ENCODE measurements at regions not wholly inside any gene's neighbourhood (a gene's known extent, or its start where the extent isn't known, plus 50 kb on each side); places are given as distances from the start of the nearest gene placed in this dataset.
"Not testable (repeated sequence)": the region's sequence is repeated elsewhere in the genome, so short reads cannot be mapped to it uniquely, and the experiment has no call there.

DNA sequence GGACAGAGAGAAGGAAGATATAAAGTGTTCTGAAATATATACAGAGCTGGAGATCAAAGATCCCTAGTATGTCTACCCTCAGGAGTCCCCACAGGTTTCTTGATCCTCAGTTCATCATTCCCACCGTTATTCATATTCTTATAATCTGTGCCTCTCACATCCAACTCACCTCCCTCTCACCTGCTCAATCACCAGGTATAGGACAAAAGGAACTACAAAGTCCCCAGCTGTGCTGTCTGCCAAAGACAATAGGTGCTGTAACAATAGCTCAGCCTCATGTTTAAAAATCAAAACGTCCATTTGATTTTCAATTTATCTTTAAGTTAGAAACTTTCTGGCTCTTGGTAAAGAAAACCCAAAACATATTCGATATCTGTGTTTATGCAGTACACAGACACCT, 121.1 kb upstream of the PKN2 start:
- H3K27ac ChIP-seq (ENCODE audit: low read depth, low read length): no peak overlapping the region
- H3K4me1 ChIP-seq (ENCODE audit: control insufficient read depth in 5 of 5, insufficient read depth in 5 of 5, low read length in 5 of 5): peaks cover 0 to 12% (median 4%) of the 10 kb centered on the region in 5 donors
- no peak overlapping the region for H3K4me3 ChIP-seq (ENCODE audit: low read depth in 1 of 5, low read length in 5 of 5)
- no peak overlapping the region for H3K9ac ChIP-seq (ENCODE audit: low read length in 5 of 5)
- no peaks in the 10 kb centered on the region for H3K36me3 ChIP-seq (ENCODE audit: control insufficient read depth in 5 of 5, insufficient read depth in 5 of 5, low read length in 5 of 5)
- no peaks in the 10 kb centered on the region for H3K9me3 ChIP-seq (ENCODE audit: control insufficient read depth in 5 of 5, low read length in 5 of 5)
- no peaks in the 10 kb centered on the region for H3K27me3 ChIP-seq (ENCODE audit: control insufficient read depth in 5 of 5, insufficient read depth in 4 of 5, low read length in 5 of 5)

DNA sequence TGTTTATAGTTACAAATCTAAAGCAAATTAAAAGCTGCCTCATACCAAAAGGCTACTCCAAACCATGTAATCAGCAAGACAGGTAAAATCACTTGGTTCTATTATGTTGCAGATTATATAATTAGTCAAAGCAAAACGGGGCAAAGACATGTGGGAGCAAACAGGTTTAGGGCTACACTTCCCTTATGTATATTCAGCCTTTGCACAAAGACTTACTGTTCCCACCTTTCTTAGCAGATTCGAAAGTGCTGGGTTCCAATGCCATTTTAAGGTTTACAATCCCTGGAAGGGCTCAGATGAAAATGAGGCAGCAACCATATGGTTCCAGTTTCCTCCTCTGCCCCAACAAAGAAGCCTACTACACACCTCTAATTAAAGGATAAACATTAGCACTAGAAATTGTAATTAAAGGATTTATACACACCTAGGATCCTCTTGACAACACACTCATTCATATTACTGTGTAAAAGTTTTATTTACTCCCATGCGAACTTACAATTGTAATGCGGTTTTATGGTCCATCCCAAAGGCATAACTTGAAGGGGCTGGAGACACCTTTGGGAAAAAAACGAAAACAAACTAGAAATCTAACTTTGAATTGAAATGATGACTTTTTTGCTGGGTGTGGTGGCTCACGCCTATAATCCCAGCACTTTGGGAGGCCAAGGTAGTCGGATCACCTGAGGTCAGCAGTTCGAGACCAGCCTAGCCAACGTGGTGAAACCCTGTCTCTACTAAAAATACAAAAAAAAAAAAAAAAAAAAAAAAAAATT, 117.3 kb upstream of the PKN2 start:
- Histone ChIP-seq H3K4me3 (ENCODE audit: low read depth in 1 of 5, low read length in 5 of 5) (no peak overlapping the region), H3K4me1 (ENCODE audit: control insufficient read depth in 5 of 5, insufficient read depth in 5 of 5, low read length in 5 of 5) (peaks cover 0 to 24% (median 7%) of the 10 kb centered on the region in 5 donors), H3K27ac (ENCODE audit: low read depth, low read length) (no peak overlapping the region), H3K9ac (ENCODE audit: low read length in 5 of 5) (no peak overlapping the region), H3K27me3 (ENCODE audit: control insufficient read depth in 5 of 5, insufficient read depth in 4 of 5, low read length in 5 of 5) (no peaks in the 10 kb centered on the region), H3K36me3 (ENCODE audit: control insufficient read depth in 5 of 5, insufficient read depth in 5 of 5, low read length in 5 of 5) (no peaks in the 10 kb centered on the region), H3K9me3 (ENCODE audit: control insufficient read depth in 5 of 5, low read length in 5 of 5) (no peaks in the 10 kb centered on the region)

GRCh38 chr1:88571506-88571905, 112.6 kb upstream of the PKN2 start:
- Histone ChIP-seq H3K9me3 (ENCODE audit: control insufficient read depth in 5 of 5, low read length in 5 of 5) (no peaks in the 10 kb centered on the region), H3K36me3 (ENCODE audit: control insufficient read depth in 5 of 5, insufficient read depth in 5 of 5, low read length in 5 of 5) (no peaks in the 10 kb centered on the region), H3K27ac (ENCODE audit: low read depth, low read length) (peak overlapping the region; percentile 91), H3K27me3 (ENCODE audit: control insufficient read depth in 5 of 5, insufficient read depth in 4 of 5, low read length in 5 of 5) (no peaks in the 10 kb centered on the region), H3K4me3 (ENCODE audit: low read depth in 1 of 5, low read length in 5 of 5) (no peak overlapping the region), H3K4me1 (ENCODE audit: control insufficient read depth in 5 of 5, insufficient read depth in 5 of 5, low read length in 5 of 5) (peaks cover 0 to 25% (median 12%) of the 10 kb centered on the region in 5 donors), H3K9ac (ENCODE audit: low read length in 5 of 5) (peak overlapping the region in 1 of 5 donors; percentile 62)

- H3K4me3 ChIP-seq (ENCODE audit: low read depth in 1 of 5, low read length in 5 of 5): no peak overlapping the region
Observed at GRCh38 chr1:88579598-88579997, 104.5 kb upstream of the PKN2 start.

GRCh38 chr1:88581703-88582102, 102.4 kb upstream of the PKN2 start:
- no peak overlapping the region for H3K4me3 ChIP-seq (ENCODE audit: low read depth in 1 of 5, low read length in 5 of 5)
- H3K4me1 ChIP-seq (ENCODE audit: control insufficient read depth in 5 of 5, insufficient read depth in 5 of 5, low read length in 5 of 5): no peaks in the 10 kb centered on the region
- no peak overlapping the region for H3K9ac ChIP-seq (ENCODE audit: low read length in 5 of 5)
- H3K36me3 ChIP-seq (ENCODE audit: control insufficient read depth in 5 of 5, insufficient read depth in 5 of 5, low read length in 5 of 5): no peaks in the 10 kb centered on the region
- H3K27me3 ChIP-seq (ENCODE audit: control insufficient read depth in 5 of 5, insufficient read depth in 4 of 5, low read length in 5 of 5): no peaks in the 10 kb centered on the region
- no peaks in the 10 kb centered on the region for H3K9me3 ChIP-seq (ENCODE audit: control insufficient read depth in 5 of 5, low read length in 5 of 5)
- no peak overlapping the region for H3K27ac ChIP-seq (ENCODE audit: low read depth, low read length)

More at GRCh38 chr1:88579598-88579997, 104.5 kb upstream of the PKN2 start:
- Histone ChIP-seq H3K9ac (ENCODE audit: low read length in 5 of 5) (no peak overlapping the region), H3K4me1 (ENCODE audit: control insufficient read depth in 5 of 5, insufficient read depth in 5 of 5, low read length in 5 of 5) (no peaks in the 10 kb centered on the region), H3K9me3 (ENCODE audit: control insufficient read depth in 5 of 5, low read length in 5 of 5) (no peaks in the 10 kb centered on the region), H3K36me3 (ENCODE audit: control insufficient read depth in 5 of 5, insufficient read depth in 5 of 5, low read length in 5 of 5) (no peaks in the 10 kb centered on the region), H3K27me3 (ENCODE audit: control insufficient read depth in 5 of 5, insufficient read depth in 4 of 5, low read length in 5 of 5) (no peaks in the 10 kb centered on the region), H3K27ac (ENCODE audit: low read depth, low read length) (no peak overlapping the region)

- Histone ChIP-seq H3K4me3 (ENCODE audit: low read depth in 1 of 5, low read length in 5 of 5) (no peak overlapping the region), H3K9me3 (ENCODE audit: control insufficient read depth in 5 of 5, low read length in 5 of 5) (peaks cover 0 to 19% (median 9%) of the 10 kb centered on the region in 5 donors), H3K27ac (ENCODE audit: low read depth, low read length) (no peak overlapping the region), H3K27me3 (ENCODE audit: control insufficient read depth in 5 of 5, insufficient read depth in 4 of 5, low read length in 5 of 5) (no peaks in the 10 kb centered on the region), H3K9ac (ENCODE audit: low read length in 5 of 5) (no peak overlapping the region), H3K36me3 (ENCODE audit: control insufficient read depth in 5 of 5, insufficient read depth in 5 of 5, low read length in 5 of 5) (no peaks in the 10 kb centered on the region), H3K4me1 (ENCODE audit: control insufficient read depth in 5 of 5, insufficient read depth in 5 of 5, low read length in 5 of 5) (no peaks in the 10 kb centered on the region)
Observed at GRCh38 chr1:88593358-88593757, 90.7 kb upstream of the PKN2 start.

GRCh38 chr1:88595355-88596002, 88.6 kb upstream of the PKN2 start:
- Histone ChIP-seq H3K4me1 (ENCODE audit: control insufficient read depth in 5 of 5, insufficient read depth in 5 of 5, low read length in 5 of 5) (no peaks in the 10 kb centered on the region), H3K9ac (ENCODE audit: low read length in 5 of 5) (no peak overlapping the region), H3K36me3 (ENCODE audit: control insufficient read depth in 5 of 5, insufficient read depth in 5 of 5, low read length in 5 of 5) (no peaks in the 10 kb centered on the region), H3K9me3 (ENCODE audit: control insufficient read depth in 5 of 5, low read length in 5 of 5) (peaks cover 0 to 27% (median 12%) of the 10 kb centered on the region in 5 donors), H3K4me3 (ENCODE audit: low read depth in 1 of 5, low read length in 5 of 5) (no peak overlapping the region), H3K27ac (ENCODE audit: low read depth, low read length) (no peak overlapping the region), H3K27me3 (ENCODE audit: control insufficient read depth in 5 of 5, insufficient read depth in 4 of 5, low read length in 5 of 5) (no peaks in the 10 kb centered on the region)

DNA sequence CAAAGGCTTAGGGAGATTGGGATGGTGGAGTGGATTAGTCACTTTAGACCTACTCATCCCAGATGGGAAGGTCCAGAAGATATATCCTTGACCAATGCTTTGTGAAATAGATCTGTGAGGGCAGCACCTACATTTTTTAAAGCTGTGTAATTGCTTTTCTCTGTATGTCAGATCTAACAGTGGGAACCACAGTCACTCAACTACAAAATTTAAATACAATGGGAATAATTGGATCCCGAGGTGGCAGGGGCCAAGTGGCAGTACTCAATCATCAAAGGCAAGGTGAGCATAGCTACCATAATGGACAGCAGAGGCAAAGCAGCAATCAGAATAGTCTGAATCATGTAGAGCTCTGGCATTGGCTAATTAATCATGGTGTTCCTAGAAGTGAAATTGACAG, 86.1 kb upstream of the PKN2 start:
- H3K9ac ChIP-seq (ENCODE audit: low read length in 5 of 5); H3K27me3 ChIP-seq (ENCODE audit: control insufficient read depth in 5 of 5, insufficient read depth in 4 of 5, low read length in 5 of 5); H3K36me3 ChIP-seq (ENCODE audit: control insufficient read depth in 5 of 5, insufficient read depth in 5 of 5, low read length in 5 of 5); H3K4me3 ChIP-seq (ENCODE audit: low read depth in 1 of 5, low read length in 5 of 5); H3K4me1 ChIP-seq (ENCODE audit: control insufficient read depth in 5 of 5, insufficient read depth in 5 of 5, low read length in 5 of 5); H3K27ac ChIP-seq (ENCODE audit: low read depth, low read length): not testable (repeated sequence)
- peaks cover 0 to 23% (median 12%) of the 10 kb centered on the region in 5 donors for H3K9me3 ChIP-seq (ENCODE audit: control insufficient read depth in 5 of 5, low read length in 5 of 5)

DNA sequence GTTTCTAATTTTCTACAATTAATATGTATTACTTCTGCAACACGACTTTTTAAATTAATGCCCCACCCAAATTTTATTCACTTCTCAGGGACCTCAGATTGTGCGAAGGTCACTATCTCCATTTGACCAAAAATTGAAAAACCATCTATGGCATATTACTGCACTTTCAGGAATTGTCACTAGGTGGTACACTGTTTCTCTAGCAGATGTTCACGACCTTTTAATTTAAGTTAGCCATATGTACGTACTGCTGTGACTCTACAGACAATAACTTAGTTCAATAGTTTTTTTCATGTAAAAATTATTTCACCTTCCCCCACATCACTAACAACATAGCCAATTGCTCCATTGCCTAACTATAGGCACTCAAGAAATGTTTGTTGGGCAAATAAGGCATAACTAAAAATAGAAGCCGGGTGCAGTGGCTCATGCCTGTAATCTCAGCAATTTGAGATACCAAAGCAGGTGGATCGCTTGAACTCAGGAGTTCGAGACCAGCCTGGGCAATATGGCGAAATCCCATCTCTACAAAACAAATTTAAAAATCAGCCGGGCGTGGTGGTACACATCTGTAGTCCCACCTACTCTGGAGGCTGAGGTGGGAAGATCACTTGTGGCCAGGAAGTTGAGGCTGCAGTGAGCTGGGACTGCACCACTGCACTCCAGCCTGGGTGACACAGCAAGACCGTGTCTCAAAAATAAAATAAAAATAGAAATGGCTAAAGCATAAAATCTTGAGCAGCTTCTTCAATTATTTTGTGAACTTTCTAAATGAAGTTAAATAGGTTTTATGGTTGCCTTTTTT, 75.7 kb upstream of the PKN2 start:
- Histone ChIP-seq H3K4me3 (ENCODE audit: low read depth in 1 of 5, low read length in 5 of 5) (no peak overlapping the region), H3K27ac (ENCODE audit: low read depth, low read length) (no peak overlapping the region), H3K27me3 (ENCODE audit: control insufficient read depth in 5 of 5, insufficient read depth in 4 of 5, low read length in 5 of 5) (no peaks in the 10 kb centered on the region), H3K9ac (ENCODE audit: low read length in 5 of 5) (peak overlapping the region in 1 of 5 donors; percentile 17), H3K4me1 (ENCODE audit: control insufficient read depth in 5 of 5, insufficient read depth in 5 of 5, low read length in 5 of 5) (peaks cover 0 to 13% (median 0%) of the 10 kb centered on the region in 5 donors), H3K36me3 (ENCODE audit: control insufficient read depth in 5 of 5, insufficient read depth in 5 of 5, low read length in 5 of 5) (no peaks in the 10 kb centered on the region), H3K9me3 (ENCODE audit: control insufficient read depth in 5 of 5, low read length in 5 of 5) (no peaks in the 10 kb centered on the region)

GRCh38 chr1:88609051-88609450, 75.0 kb upstream of the PKN2 start:
- H3K27ac ChIP-seq (ENCODE audit: low read depth, low read length): no peak overlapping the region
- no peaks in the 10 kb centered on the region for H3K9me3 ChIP-seq (ENCODE audit: control insufficient read depth in 5 of 5, low read length in 5 of 5)

More at GRCh38 chr1:88609051-88609450, 75.0 kb upstream of the PKN2 start:
- Histone ChIP-seq H3K27me3 (ENCODE audit: control insufficient read depth in 5 of 5, insufficient read depth in 4 of 5, low read length in 5 of 5) (no peaks in the 10 kb centered on the region), H3K4me3 (ENCODE audit: low read depth in 1 of 5, low read length in 5 of 5) (no peak overlapping the region), H3K9ac (ENCODE audit: low read length in 5 of 5) (no peak overlapping the region), H3K36me3 (ENCODE audit: control insufficient read depth in 5 of 5, insufficient read depth in 5 of 5, low read length in 5 of 5) (no peaks in the 10 kb centered on the region), H3K4me1 (ENCODE audit: control insufficient read depth in 5 of 5, insufficient read depth in 5 of 5, low read length in 5 of 5) (peaks cover 0 to 13% (median 0%) of the 10 kb centered on the region in 5 donors)

Measured in subcutaneous abdominal adipose tissue (tissue), 5 donors.